ENCODE measurements at regions not wholly inside any gene's neighbourhood (a gene's known extent, or its start where the extent isn't known, plus 50 kb on each side); places are given as distances from the start of the nearest gene placed in this dataset.

- H3K4me3 Mint-ChIP-seq (ENCODE audit: unreplicated experiment): no peak overlapping the region
- no peak for DNase-seq (ENCODE audit: low spot score)
- no peak overlapping the region for H3K27ac Mint-ChIP-seq (ENCODE audit: unreplicated experiment)
- TF ChIP-seq CTCF (IDR thresholded peaks at IDR 0.05): no peak
- H3K4me1 Mint-ChIP-seq (ENCODE audit: low read depth): no peaks in the 10 kb centered on the region
- H3K9me3 Mint-ChIP-seq (ENCODE audit: low read depth): no peaks in the 10 kb centered on the region
- H3K27me3 Mint-ChIP-seq (ENCODE audit: low read depth): peaks cover 4% of the 10 kb centered on the region
- no peaks in the 10 kb centered on the region for H3K36me3 Mint-ChIP-seq (ENCODE audit: low read depth)
Measured at GRCh38 chr10:76740514-76740913, 897.1 kb downstream of the KCNMA1 start.

GRCh38 chr10:76738991-76739390, 898.6 kb downstream of the KCNMA1 start:
- H3K4me3 Mint-ChIP-seq (ENCODE audit: unreplicated experiment): no peak overlapping the region
- no peak overlapping the region for H3K27ac Mint-ChIP-seq (ENCODE audit: unreplicated experiment)
- no peak for TF ChIP-seq CTCF (IDR thresholded peaks at IDR 0.05)
- H3K4me1 Mint-ChIP-seq (ENCODE audit: low read depth): no peaks in the 10 kb centered on the region
- no peak for DNase-seq (ENCODE audit: low spot score)
- peaks cover 4% of the 10 kb centered on the region for H3K27me3 Mint-ChIP-seq (ENCODE audit: low read depth)
- H3K36me3 Mint-ChIP-seq (ENCODE audit: low read depth): no peaks in the 10 kb centered on the region
- H3K9me3 Mint-ChIP-seq (ENCODE audit: low read depth): no peaks in the 10 kb centered on the region

- no peak overlapping the region for H3K4me3 Mint-ChIP-seq (ENCODE audit: unreplicated experiment)
- DNase-seq (ENCODE audit: low spot score): no peak
- no peaks in the 10 kb centered on the region for H3K36me3 Mint-ChIP-seq (ENCODE audit: low read depth)
- peaks cover 1% of the 10 kb centered on the region for H3K9me3 Mint-ChIP-seq (ENCODE audit: low read depth)
- no peak overlapping the region for H3K27ac Mint-ChIP-seq (ENCODE audit: unreplicated experiment)
- no peak for TF ChIP-seq CTCF (IDR thresholded peaks at IDR 0.05)
- H3K4me1 Mint-ChIP-seq (ENCODE audit: low read depth): no peaks in the 10 kb centered on the region
- peaks cover 5% of the 10 kb centered on the region for H3K27me3 Mint-ChIP-seq (ENCODE audit: low read depth)
Measured at GRCh38 chr10:76736815-76737618, 900.6 kb downstream of the KCNMA1 start.

GRCh38 chr10:76736392-76736791, 901.2 kb downstream of the KCNMA1 start:
- H3K4me3 Mint-ChIP-seq (ENCODE audit: unreplicated experiment): no peak overlapping the region
- DNase-seq (ENCODE audit: low spot score): no peak
- H3K9me3 Mint-ChIP-seq (ENCODE audit: low read depth): peaks cover 5% of the 10 kb centered on the region
- no peaks in the 10 kb centered on the region for H3K4me1 Mint-ChIP-seq (ENCODE audit: low read depth)
- H3K27ac Mint-ChIP-seq (ENCODE audit: unreplicated experiment): no peak overlapping the region
- no peak for TF ChIP-seq CTCF (IDR thresholded peaks at IDR 0.05)
- peaks cover 7% of the 10 kb centered on the region for H3K27me3 Mint-ChIP-seq (ENCODE audit: low read depth)
- H3K36me3 Mint-ChIP-seq (ENCODE audit: low read depth): no peaks in the 10 kb centered on the region

GRCh38 chr10:76735866-76736265, 901.7 kb downstream of the KCNMA1 start:
- Mint-ChIP-seq H3K27me3 (ENCODE audit: low read depth) (peaks cover 7% of the 10 kb centered on the region), H3K36me3 (ENCODE audit: low read depth) (no peaks in the 10 kb centered on the region)
- TF ChIP-seq CTCF (IDR thresholded peaks at IDR 0.05): no peak

More at GRCh38 chr10:76735866-76736265, 901.7 kb downstream of the KCNMA1 start:
- H3K27ac Mint-ChIP-seq (ENCODE audit: unreplicated experiment): no peak overlapping the region
- no peak overlapping the region for H3K4me3 Mint-ChIP-seq (ENCODE audit: unreplicated experiment)
- peaks cover 9% of the 10 kb centered on the region for H3K9me3 Mint-ChIP-seq (ENCODE audit: low read depth)
- no peak for DNase-seq (ENCODE audit: low spot score)
- H3K4me1 Mint-ChIP-seq (ENCODE audit: low read depth): no peaks in the 10 kb centered on the region

Data from chondrocyte (in vitro differentiated cells).